Coronary artery (tissue), 2 donors: ENCODE measurements at regions not wholly inside any gene's neighbourhood (a gene's known extent, or its start where the extent isn't known, plus 50 kb on each side); places are given as distances from the start of the nearest gene placed in this dataset.

ENCODE experiments used
- DNase-seq: peaks from one replicate; pipeline ENCODE4 v3.0.0-alpha.2; 2017; ENCODE audit warnings: low spot score
- H3K27ac ChIP-seq, 2 donors: fragments of 200-600 bp; sonication (generic); one replicate each; pipeline ENCODE4 v1.5.1; 2016 to 2019
- H3K4me3 ChIP-seq: fragments of 200-600 bp; sonication (generic); 2 replicates; pipeline ENCODE4 v1.5.1; 2016; ENCODE audit warnings: mild to moderate bottlenecking, moderate library complexity
- CTCF ChIP-seq: fragments of 200-600 bp; sonication (generic); IDR thresholded peaks from one replicate; pipeline ENCODE4 v1.5.1; 2019; ENCODE audit warnings: antibody characterized with exemption

DNA sequence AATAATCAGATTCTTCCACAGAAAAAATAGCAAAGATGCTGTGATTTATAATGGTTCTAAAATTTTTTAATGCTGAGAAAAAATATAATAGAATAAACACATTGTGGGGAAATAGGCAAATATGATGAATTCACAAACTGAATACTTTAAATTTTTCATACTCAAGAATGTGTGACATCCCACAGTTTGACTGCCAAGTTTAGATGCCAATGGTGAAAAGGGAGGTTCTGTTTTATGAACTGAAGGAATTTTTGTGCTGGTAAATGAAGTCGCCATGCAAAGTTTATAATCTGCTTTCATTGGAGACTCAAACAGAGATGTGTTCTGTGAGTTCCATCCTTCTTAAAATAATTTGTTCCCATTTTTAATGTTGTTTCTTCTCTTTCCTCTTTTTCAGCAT, 367.5 kb upstream of the ADAMTS16 start:
- H3K27ac ChIP-seq = no peak overlapping the region
- TF ChIP-seq CTCF = no peak
- no peak for DNase-seq
- no peak overlapping the region for H3K4me3 ChIP-seq

- Histone ChIP-seq H3K27ac (no peak overlapping the region), H3K4me3 (no peak overlapping the region)
- no peak for TF ChIP-seq CTCF
- DNase-seq = no peak
Measured at GRCh38 chr5:4773827-4774317, 366.3 kb upstream of the ADAMTS16 start.

- TF ChIP-seq CTCF = no peak
- no peak for DNase-seq
Measured at GRCh38 chr5:4777435-4777834, 362.7 kb upstream of the ADAMTS16 start.

DNA sequence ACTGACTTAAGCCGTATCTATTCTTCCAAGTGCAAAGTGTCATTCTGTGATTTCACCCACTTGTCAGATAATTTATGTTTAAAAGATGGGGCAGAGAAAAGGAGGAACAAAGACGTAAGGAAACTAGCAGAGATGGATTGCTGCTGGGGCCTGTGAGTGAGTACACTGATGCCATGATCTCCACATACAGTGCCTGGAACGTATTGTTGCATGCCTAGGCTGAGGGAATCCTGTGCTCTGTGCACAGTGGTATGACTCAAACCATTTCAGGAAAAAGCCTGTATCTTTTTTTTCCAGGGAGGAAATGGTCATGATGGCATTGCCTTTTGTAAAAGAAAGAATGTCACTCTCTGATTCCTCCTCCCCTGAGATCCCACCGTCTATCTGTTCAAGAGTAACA, 359.5 kb upstream of the ADAMTS16 start:
- H3K4me3 ChIP-seq = no peak overlapping the region
- no peak overlapping the region for H3K27ac ChIP-seq
- TF ChIP-seq CTCF = no peak
- no peak for DNase-seq

More at GRCh38 chr5:4777435-4777834, 362.7 kb upstream of the ADAMTS16 start:
- Histone ChIP-seq H3K4me3 (no peak overlapping the region), H3K27ac (no peak overlapping the region)

- no peak for TF ChIP-seq CTCF
- Histone ChIP-seq H3K27ac (no peak overlapping the region), H3K4me3 (no peak overlapping the region)
- no peak for DNase-seq
Measured at GRCh38 chr5:4781299-4781698, 358.8 kb upstream of the ADAMTS16 start.

- H3K4me3 ChIP-seq = no peak overlapping the region
- no peak overlapping the region for H3K27ac ChIP-seq
- no peak for DNase-seq
- TF ChIP-seq CTCF = no peak
Measured at GRCh38 chr5:4785971-4786370, 354.2 kb upstream of the ADAMTS16 start.

GRCh38 chr5:4797445-4797844, 342.7 kb upstream of the ADAMTS16 start:
- no peak overlapping the region for H3K27ac ChIP-seq
- DNase-seq = no peak
- no peak for TF ChIP-seq CTCF
- no peak overlapping the region for H3K4me3 ChIP-seq
